OCI-LY1 (cell line): ENCODE measurements at regions not wholly inside any gene's neighbourhood (a gene's known extent, or its start where the extent isn't known, plus 50 kb on each side); places are given as distances from the start of the nearest gene placed in this dataset.

Experiments
- H2AFZ ChIP-seq: fragments of 200-600 bp; sonication (generic), shearing (Covaris generic); 2 replicates; pipeline ENCODE4 v1.6.0; 2014; ENCODE audit warnings: antibody characterized with exemption, mild to moderate bottlenecking, low read length
- H3F3A ChIP-seq: fragments of 200-600 bp; sonication (generic), shearing (Covaris generic); 2 replicates; pipeline ENCODE4 v1.6.0; 2014; ENCODE audit warnings: mild to moderate bottlenecking, antibody characterized with exemption, low read length, moderate library complexity; ENCODE audit not compliant: insufficient read depth
- H3K27ac ChIP-seq: fragments of 200-600 bp; sonication (generic); 2 replicates; pipeline ENCODE4 v1.5.1; 2014; ENCODE audit warnings: low read length, mixed run types, mild to moderate bottlenecking, low read depth; ENCODE audit not compliant: poor library complexity, severe bottlenecking
- H3K27me3 ChIP-seq: fragments of 200-600 bp; sonication (generic); 2 replicates; pipeline ENCODE4 v1.6.0; 2014; ENCODE audit warnings: antibody characterized with exemption, mild to moderate bottlenecking, low read length, moderate library complexity; ENCODE audit not compliant: insufficient read depth
- H3K36me3 ChIP-seq: fragments of 200-600 bp; sonication (generic); 2 replicates; pipeline ENCODE4 v1.6.1; 2014; ENCODE audit warnings: mild to moderate bottlenecking, antibody characterized with exemption, low read length, moderate library complexity, mixed read lengths; ENCODE audit not compliant: insufficient read depth
- H3K4me1 ChIP-seq: fragments of 200-600 bp; sonication (generic); 2 replicates; pipeline ENCODE4 v1.5.1; 2014; ENCODE audit warnings: mild to moderate bottlenecking, low read length, moderate library complexity; ENCODE audit not compliant: insufficient read depth, severe bottlenecking
- H3K4me2 ChIP-seq: fragments of 200-600 bp; sonication (generic), shearing (Covaris generic); 2 replicates; pipeline ENCODE4 v1.6.1; 2014; ENCODE audit warnings: low read length
- H3K4me3 ChIP-seq: fragments of 200-600 bp; sonication (generic); 2 replicates; pipeline ENCODE4 v1.5.1; 2014; ENCODE audit warnings: low read length, low read depth, mild to moderate bottlenecking, mixed read lengths; ENCODE audit not compliant: poor library complexity, severe bottlenecking
- H3K79me2 ChIP-seq: fragments of 200-600 bp; shearing (Covaris generic); 2 replicates; pipeline ENCODE4 v1.6.1; 2016; ENCODE audit warnings: mixed run types, low read length, mixed read lengths; ENCODE audit not compliant: insufficient read depth
- H3K9ac ChIP-seq: fragments of 200-600 bp; sonication (generic), shearing (Covaris generic); 2 replicates; pipeline ENCODE4 v1.6.1; 2014; ENCODE audit warnings: mild to moderate bottlenecking, low read length, mixed read lengths
- H3K9me2 ChIP-seq: fragments of 200-600 bp; sonication (generic), shearing (Covaris generic); 2 replicates; pipeline ENCODE4 v1.6.1; 2014; ENCODE audit warnings: low read depth, mild to moderate bottlenecking, low read length, mixed read lengths
- H3K9me3 ChIP-seq: fragments of 200-600 bp; shearing (Covaris generic); 2 replicates; pipeline ENCODE4 v1.6.1; 2014; ENCODE audit warnings: low read length, mixed read lengths
- H4K20me1 ChIP-seq: fragments of 200-600 bp; sonication (generic), shearing (Covaris generic); 2 replicates; pipeline ENCODE4 v1.6.0; 2016; ENCODE audit warnings: mild to moderate bottlenecking, low read length; ENCODE audit not compliant: insufficient read depth
- EZH2 ChIP-seq: fragments of 200-600 bp; sonication (generic), shearing (Covaris generic); IDR thresholded peaks from 2 replicates; pipeline ENCODE4 v1.8.0; 2017; ENCODE audit warnings: borderline replicate concordance, mixed run types, mild to moderate bottlenecking, antibody characterized with exemption, low read length, moderate library complexity, mixed read lengths
- TF ChIP-seq, protein P1 (sequence below): fragments of 200-600 bp; sonication (generic), shearing (Covaris generic); IDR thresholded peaks from 2 replicates; pipeline ENCODE4 v1.5.1; 2017; ENCODE audit warnings: mild to moderate bottlenecking, antibody characterized with exemption, low read length, moderate library complexity, mixed read lengths

GRCh38 chr5:52710310-52710971, 77.3 kb upstream of the ITGA1 start:
- Histone ChIP-seq H3K4me1 (no peaks in the 10 kb centered on the region), H4K20me1 (no peaks in the 10 kb centered on the region), H3K27me3 (no peaks in the 10 kb centered on the region), H3K79me2 (no peaks in the 10 kb centered on the region), H3K9me2 (no peaks in the 10 kb centered on the region), H2AFZ (no peak overlapping the region), H3K9ac (no peak overlapping the region), H3F3A (no peaks in the 10 kb centered on the region), H3K27ac (no peak overlapping the region), H3K36me3 (no peaks in the 10 kb centered on the region), H3K9me3 (no peaks in the 10 kb centered on the region), H3K4me3 (no peak overlapping the region), H3K4me2 (no peak overlapping the region)
- no peak for TF ChIP-seq EZH2
- TF ChIP-seq, protein P1, sequence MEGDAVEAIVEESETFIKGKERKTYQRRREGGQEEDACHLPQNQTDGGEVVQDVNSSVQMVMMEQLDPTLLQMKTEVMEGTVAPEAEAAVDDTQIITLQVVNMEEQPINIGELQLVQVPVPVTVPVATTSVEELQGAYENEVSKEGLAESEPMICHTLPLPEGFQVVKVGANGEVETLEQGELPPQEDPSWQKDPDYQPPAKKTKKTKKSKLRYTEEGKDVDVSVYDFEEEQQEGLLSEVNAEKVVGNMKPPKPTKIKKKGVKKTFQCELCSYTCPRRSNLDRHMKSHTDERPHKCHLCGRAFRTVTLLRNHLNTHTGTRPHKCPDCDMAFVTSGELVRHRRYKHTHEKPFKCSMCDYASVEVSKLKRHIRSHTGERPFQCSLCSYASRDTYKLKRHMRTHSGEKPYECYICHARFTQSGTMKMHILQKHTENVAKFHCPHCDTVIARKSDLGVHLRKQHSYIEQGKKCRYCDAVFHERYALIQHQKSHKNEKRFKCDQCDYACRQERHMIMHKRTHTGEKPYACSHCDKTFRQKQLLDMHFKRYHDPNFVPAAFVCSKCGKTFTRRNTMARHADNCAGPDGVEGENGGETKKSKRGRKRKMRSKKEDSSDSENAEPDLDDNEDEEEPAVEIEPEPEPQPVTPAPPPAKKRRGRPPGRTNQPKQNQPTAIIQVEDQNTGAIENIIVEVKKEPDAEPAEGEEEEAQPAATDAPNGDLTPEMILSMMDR: no peak

DNA sequence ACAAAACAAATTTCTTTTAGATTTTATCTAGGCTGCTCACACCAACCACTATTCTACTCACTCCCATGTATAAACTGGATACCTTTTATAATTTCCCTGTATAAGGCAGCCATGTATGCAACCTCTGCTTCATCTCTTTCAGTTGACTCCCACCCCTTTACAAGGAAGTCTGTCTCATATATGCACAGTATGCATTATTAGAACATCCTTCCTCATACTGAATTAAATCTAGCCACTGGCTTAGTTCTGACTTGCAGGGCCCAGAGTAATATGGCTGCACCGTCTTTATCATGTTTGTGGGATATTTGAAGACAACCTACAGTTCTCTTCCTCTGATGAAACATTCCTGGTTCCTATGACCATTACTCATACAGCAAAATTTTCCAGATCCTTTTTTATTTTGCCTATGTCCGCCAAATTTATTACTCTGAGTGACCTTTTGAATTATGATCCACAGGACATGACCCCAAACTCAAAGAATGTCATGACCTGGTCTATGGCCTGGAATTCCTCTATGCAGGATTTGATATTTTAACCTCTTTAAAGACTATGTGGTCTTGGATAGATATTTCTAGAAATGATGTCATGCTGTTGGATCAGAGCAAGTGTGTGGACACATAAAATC, 76.6 kb upstream of the ITGA1 start:
- H4K20me1 ChIP-seq: no peaks in the 10 kb centered on the region
- H3K36me3 ChIP-seq: no peaks in the 10 kb centered on the region
- no peaks in the 10 kb centered on the region for H3F3A ChIP-seq
- H3K9me3 ChIP-seq: no peaks in the 10 kb centered on the region
- no peak overlapping the region for H2AFZ ChIP-seq
- H3K9me2 ChIP-seq: no peaks in the 10 kb centered on the region
- H3K27me3 ChIP-seq: no peaks in the 10 kb centered on the region
- no peak overlapping the region for H3K9ac ChIP-seq
- no peaks in the 10 kb centered on the region for H3K4me1 ChIP-seq
- H3K79me2 ChIP-seq: no peaks in the 10 kb centered on the region
- H3K4me2 ChIP-seq: no peak overlapping the region
- TF ChIP-seq EZH2: no peak
- TF ChIP-seq, protein P1: no peak
- H3K27ac ChIP-seq: no peak overlapping the region
- H3K4me3 ChIP-seq: no peak overlapping the region

DNA sequence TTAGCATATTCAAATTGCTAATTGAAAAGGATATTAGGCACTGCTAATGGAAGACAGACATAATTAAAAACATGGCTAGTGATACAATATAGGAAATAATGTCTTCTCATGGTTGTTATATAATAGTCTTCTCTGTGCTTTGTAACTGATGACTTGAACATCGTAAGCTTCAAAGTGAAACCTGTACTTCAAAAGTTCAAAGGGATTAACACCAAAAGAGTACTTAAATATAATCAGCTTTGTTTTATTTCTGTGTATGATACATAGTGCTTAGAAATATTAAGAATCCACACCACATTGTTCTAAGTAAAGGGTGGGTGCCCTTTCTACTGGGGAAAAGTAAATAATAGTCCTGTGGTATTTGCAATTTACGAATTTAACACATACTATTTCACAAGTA, 75.4 kb upstream of the ITGA1 start:
- H3K36me3 ChIP-seq: no peaks in the 10 kb centered on the region
- no peaks in the 10 kb centered on the region for H4K20me1 ChIP-seq
- H3K4me1 ChIP-seq: no peaks in the 10 kb centered on the region
- H3K4me3 ChIP-seq: no peak overlapping the region
- no peaks in the 10 kb centered on the region for H3K9me2 ChIP-seq
- no peak overlapping the region for H3K27ac ChIP-seq
- no peaks in the 10 kb centered on the region for H3K9me3 ChIP-seq
- H2AFZ ChIP-seq: no peak overlapping the region
- H3K27me3 ChIP-seq: no peaks in the 10 kb centered on the region
- H3K79me2 ChIP-seq: no peaks in the 10 kb centered on the region
- H3F3A ChIP-seq: no peaks in the 10 kb centered on the region
- TF ChIP-seq EZH2: no peak
- TF ChIP-seq, protein P1: no peak
- H3K9ac ChIP-seq: no peak overlapping the region
- H3K4me2 ChIP-seq: no peak overlapping the region
